HG02970 (cell line): ENCODE measurements at regions not wholly inside any gene's neighbourhood (a gene's known extent, or its start where the extent isn't known, plus 50 kb on each side); places are given as distances from the start of the nearest gene placed in this dataset.

Source experiments
- ATAC-seq: cut with Tn5 transposase; IDR thresholded peaks from one replicate; pipeline ENCODE4 v1.9.1; 2021; ENCODE audit warnings: mild to moderate bottlenecking, moderate library complexity, moderate number of reproducible peaks; ENCODE audit not compliant: unreplicated experiment, low FRiP score

GRCh38 chr1:36613721-36614120, 131.0 kb upstream of the CSF3R start:
- no peak for ATAC-seq

DNA sequence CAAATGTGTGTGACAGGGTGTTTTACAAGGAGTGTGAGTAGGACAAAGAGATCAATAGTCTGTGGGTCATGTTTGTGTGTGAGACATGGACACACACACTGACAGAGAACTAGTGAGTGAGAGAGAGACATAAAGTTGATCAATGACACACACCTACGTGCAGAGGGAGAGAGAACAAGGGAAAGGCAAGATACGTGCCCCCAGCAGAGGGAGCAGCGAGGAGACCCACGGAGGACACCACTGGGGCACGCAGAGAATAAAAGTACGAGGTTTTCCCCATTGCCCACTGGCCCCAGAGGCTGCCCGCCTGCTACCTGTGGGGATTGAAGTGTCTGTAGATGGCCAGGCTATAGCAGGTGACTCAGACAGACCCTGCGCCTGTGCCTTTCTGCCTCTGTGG, 130.2 kb upstream of the CSF3R start:
- no peak for ATAC-seq

DNA sequence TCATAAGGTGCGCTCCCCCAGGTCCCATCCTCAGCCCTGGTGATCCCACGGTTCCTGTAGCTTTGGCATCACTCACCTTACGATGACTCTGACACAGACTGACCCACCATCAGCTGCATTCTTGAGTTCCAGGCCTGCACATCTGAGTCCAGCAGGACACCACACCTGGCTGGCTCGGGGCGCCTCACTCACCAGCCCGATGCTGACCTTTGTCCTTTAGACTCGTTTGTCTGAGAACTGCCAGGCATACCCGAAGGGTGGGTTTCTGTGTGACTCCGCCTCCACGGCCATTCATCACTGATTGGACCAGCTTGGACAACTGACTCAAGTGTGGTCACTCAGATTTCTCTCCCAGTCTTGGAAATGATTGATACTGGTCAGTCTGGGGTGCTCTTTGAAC, 129.4 kb upstream of the CSF3R start:
- no peak for ATAC-seq

GRCh38 chr1:36609241-36610027, 126.7 kb upstream of the CSF3R start:
- no peak for ATAC-seq

- no peak for ATAC-seq
Measured at GRCh38 chr1:36608272-36608671, 125.6 kb upstream of the CSF3R start.

DNA sequence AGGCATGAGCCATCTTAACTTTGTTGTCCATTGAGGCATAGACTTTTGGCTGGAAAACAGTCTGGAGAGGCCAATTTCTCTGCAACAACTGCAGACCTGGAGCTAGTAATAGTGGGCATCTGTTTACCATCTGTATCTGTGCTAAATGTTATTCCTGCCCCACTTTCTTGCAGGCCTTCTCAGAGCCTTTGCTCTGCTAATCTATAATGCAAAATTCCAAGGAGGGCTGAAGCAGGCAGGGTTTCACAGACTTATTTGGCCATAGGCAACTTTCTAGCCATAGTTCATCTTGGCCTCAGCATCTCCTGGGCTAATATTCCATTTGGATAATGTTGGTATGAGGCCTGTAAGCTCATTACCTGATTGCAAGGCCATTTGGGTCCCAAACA, 124.5 kb upstream of the CSF3R start:
- no peak for ATAC-seq

- no peak for ATAC-seq
Measured at GRCh38 chr1:36606641-36607262, 124.0 kb upstream of the CSF3R start.

DNA sequence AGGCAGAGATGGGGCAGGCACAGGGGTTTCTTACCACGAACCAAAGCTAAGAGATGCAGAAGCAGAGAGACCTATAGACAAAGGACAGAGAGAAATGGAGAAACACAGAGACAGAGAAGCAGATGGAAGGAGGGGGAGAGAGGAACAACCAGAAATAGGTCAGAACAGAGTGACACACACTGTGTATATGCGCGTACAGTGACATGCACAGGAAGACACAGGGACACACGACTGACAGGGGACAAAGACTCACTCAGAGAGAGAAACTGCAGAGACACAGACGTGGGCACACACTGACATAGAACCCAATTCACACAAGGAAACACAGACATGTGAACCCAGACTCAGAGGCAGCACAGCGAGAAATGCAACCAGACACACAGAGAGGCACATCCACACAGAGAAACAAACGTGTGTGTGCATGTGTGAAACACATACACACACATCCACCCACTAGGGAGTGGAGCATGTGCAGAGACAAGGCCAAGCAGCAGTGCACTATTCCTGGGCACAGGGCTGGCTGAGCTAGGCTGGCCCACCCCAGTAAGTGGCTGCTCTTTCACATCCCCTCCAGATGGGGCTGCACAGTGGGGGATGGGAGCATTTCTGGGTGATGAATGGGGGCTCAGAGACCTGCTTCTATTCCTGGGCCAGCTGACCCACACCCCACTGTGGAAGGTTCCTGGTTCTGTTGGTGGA, 123.4 kb upstream of the CSF3R start:
- ATAC-seq, result no peak

DNA sequence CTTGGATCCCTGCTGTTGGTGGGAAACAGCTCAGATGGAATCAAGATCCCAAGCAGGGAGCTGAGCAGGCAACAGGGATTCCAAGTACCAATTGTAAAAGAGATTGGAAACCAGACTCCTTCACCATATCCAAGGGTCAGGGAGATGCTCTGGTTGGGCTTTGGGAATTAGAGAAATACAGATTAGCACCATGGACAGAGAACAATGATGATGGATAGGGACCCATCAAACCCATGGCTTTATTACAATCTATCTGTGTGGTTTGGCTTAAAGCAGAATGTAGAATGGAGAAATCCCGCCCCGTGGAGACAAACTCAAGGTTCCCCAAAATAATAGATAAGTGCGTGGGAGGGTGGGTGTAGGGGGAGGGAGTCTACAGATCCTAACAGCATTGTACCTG, 120.7 kb upstream of the CSF3R start:
- no peak for ATAC-seq

DNA sequence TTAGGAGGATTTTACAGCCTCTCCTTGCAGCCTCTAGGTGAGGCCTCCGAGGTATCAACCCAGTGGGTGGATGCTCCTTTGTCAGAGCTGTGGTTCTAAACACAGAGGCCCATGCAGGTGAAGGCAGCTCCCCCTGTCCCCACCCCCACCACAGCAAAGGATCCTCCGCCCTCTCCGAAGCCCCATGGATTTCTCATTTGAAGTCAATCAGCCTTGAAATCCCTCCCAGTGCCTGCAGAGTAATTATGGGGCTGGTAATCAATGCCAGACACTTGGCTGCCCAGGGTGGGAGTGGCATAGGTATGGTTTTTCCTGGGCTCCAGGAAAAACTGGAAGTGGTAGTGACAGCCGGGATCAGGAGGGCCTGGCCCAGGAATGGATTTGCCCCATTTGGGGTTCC, 119.5 kb upstream of the CSF3R start:
- ATAC-seq, result no peak

DNA sequence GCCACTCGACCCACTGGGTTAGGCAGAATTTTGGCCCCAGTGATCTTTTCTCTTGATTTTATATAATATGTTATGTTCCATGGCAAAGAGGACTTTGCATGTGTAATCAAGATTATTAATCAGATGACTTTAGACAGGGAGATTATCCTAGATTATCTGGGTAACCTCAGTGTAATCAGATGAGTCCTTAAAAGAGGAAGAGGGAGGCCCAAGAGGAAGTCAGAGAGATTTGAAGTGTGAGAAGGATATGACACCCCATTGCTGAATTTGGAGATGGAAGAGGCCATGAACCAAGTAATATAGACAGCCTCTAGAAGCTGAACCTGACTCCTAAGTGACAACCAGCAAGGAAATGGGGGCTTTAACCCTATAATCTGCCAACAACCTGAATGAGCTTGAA, 117.1 kb upstream of the CSF3R start:
- ATAC-seq, result no peak

GRCh38 chr1:36597514-36597913, 114.8 kb upstream of the CSF3R start:
- no peak for ATAC-seq

- no peak for ATAC-seq
Measured at GRCh38 chr1:36595921-36596320, 113.2 kb upstream of the CSF3R start.

GRCh38 chr1:36595349-36595748, 112.6 kb upstream of the CSF3R start:
- ATAC-seq, result no peak

GRCh38 chr1:36594023-36594422, 111.3 kb upstream of the CSF3R start:
- no peak for ATAC-seq

- ATAC-seq, result no peak
Measured at GRCh38 chr1:36591278-36591677, 108.6 kb upstream of the CSF3R start.

- ATAC-seq, result no peak
Measured at GRCh38 chr1:36590771-36591170, 108.1 kb upstream of the CSF3R start.

DNA sequence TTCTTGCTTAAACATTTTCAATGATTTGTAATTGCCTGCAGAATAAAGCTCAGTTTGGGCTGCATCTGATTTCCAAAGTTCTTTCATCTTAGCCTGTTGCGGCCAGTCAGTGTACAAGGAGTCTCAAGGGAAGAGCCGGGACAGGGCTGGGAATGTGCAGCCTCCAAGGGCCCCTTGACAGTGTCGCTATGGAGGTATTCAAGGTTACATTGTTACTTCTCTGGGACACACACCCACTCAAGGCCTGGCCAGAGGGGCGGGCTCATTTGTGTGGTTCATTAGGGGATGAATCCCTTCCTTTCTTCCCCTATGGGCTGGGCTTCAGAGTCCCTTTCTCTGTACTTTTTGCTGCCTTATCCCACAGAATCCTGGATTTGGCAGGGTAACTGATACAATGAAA, 107.6 kb upstream of the CSF3R start:
- ATAC-seq, result no peak

GRCh38 chr1:36588972-36589371, 106.3 kb upstream of the CSF3R start:
- no peak for ATAC-seq

DNA sequence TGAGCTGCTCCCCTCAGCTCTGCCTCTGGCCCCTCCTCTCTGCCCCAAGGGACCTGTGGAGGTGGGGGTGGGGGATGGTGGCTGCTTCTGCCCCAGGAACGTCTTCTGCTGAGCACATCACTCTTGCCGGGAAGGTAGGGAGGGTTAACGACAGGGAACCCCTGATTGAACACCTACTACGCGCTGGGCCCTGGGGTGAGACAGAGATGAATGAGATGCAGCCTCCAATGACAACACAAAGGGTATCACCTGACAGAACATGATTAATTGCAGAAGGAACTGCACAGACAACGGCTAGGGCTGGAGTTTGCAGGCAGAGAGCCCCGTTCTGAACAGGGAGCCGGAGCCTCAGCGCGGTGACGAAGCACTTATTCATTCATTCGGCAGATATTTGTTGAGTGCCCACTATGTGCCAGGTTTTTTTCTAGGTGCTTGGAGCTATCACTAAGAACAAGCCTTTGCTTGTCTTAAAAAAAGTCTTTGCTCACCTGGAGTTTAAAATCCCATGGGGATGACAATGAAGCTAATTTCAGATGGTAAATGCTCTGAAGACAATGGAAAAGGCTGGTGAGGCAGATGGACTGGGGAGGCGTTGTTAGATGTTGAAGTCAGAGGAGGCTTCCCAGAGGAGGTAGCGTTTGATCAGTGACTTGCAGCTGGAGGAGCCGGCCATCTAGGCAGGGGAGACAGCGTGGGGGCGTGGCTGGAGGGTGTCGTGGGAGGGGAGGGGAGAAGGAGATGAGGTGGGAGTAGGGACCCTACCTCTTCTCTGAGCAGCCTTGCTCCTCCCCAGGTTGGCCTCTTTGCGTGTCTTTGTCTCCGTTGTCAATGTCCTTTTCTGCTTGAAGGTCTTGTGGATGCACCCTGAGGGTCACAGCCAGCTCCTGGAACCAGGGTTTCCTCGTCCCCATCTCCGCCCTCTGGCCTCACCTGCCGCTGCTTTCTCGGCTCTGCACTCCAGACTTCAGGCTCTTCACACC, 103.1 kb upstream of the CSF3R start:
- no peak for ATAC-seq
